ENCODE measurements at regions not wholly inside any gene's neighbourhood (a gene's known extent, or its start where the extent isn't known, plus 50 kb on each side); places are given as distances from the start of the nearest gene placed in this dataset.

DNA sequence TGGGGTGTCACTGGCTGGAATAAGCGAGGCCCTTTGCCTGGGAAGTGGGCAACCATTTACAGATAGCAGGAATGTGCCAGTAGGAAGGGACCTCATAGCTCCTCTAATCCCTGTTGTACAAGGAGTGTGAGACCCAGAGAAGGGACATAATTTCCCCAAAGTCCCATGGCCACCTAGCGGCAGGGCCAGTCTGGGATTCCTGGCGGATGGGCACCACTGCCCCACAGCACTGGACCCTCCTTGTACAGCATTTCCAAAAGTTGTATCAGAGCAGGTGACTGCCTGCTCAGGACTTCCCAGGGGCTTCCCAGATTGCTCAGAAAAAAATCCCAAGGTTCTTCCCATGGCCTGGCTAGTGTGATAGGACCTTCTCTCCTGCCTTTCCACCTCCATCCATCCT, 185.8 kb downstream of the GLI2 start:
- TF ChIP-seq, protein P1, sequence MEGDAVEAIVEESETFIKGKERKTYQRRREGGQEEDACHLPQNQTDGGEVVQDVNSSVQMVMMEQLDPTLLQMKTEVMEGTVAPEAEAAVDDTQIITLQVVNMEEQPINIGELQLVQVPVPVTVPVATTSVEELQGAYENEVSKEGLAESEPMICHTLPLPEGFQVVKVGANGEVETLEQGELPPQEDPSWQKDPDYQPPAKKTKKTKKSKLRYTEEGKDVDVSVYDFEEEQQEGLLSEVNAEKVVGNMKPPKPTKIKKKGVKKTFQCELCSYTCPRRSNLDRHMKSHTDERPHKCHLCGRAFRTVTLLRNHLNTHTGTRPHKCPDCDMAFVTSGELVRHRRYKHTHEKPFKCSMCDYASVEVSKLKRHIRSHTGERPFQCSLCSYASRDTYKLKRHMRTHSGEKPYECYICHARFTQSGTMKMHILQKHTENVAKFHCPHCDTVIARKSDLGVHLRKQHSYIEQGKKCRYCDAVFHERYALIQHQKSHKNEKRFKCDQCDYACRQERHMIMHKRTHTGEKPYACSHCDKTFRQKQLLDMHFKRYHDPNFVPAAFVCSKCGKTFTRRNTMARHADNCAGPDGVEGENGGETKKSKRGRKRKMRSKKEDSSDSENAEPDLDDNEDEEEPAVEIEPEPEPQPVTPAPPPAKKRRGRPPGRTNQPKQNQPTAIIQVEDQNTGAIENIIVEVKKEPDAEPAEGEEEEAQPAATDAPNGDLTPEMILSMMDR (IDR thresholded peaks at IDR 0.05) = no peak
- TF ChIP-seq POLR2A (IDR thresholded peaks at IDR 0.05) = no peak

Data from ovary (tissue), 3 donors.